GM18519 (cell line): ENCODE measurements at regions not wholly inside any gene's neighbourhood (a gene's known extent, or its start where the extent isn't known, plus 50 kb on each side); places are given as distances from the start of the nearest gene placed in this dataset.

Experiments
- ATAC-seq: cut with Tn5 transposase; IDR thresholded peaks from one replicate; pipeline ENCODE4 v1.9.1; 2021; ENCODE audit warnings: mild to moderate bottlenecking, moderate library complexity; ENCODE audit not compliant: unreplicated experiment, low FRiP score

- no peak for ATAC-seq
Measured at GRCh38 chr9:79264511-79265355, 307.0 kb upstream of the TLE4 start.

GRCh38 chr9:79266986-79267385, 304.8 kb upstream of the TLE4 start:
- ATAC-seq = no peak

- ATAC-seq = no peak
Measured at GRCh38 chr9:79268806-79269205, 303.0 kb upstream of the TLE4 start.

- ATAC-seq = no peak
Measured at GRCh38 chr9:79273311-79273710, 298.5 kb upstream of the TLE4 start.

GRCh38 chr9:79279356-79279755, 292.4 kb upstream of the TLE4 start:
- no peak for ATAC-seq

GRCh38 chr9:79280691-79281090, 291.1 kb upstream of the TLE4 start:
- no peak for ATAC-seq

GRCh38 chr9:79284081-79284480, 287.7 kb upstream of the TLE4 start:
- ATAC-seq = no peak

- no peak for ATAC-seq
Measured at GRCh38 chr9:79286992-79287707, 284.6 kb upstream of the TLE4 start.

- no peak for ATAC-seq
Measured at GRCh38 chr9:79287708-79288290, 284.0 kb upstream of the TLE4 start.

- ATAC-seq = no peak
Measured at GRCh38 chr9:79289856-79290255, 281.9 kb upstream of the TLE4 start.

- no peak for ATAC-seq
Measured at GRCh38 chr9:79292731-79293280, 279.0 kb upstream of the TLE4 start.

GRCh38 chr9:79300068-79300467, 271.7 kb upstream of the TLE4 start:
- no peak for ATAC-seq

GRCh38 chr9:79301085-79301484, 270.7 kb upstream of the TLE4 start:
- no peak for ATAC-seq

GRCh38 chr9:79301551-79302391, 270.0 kb upstream of the TLE4 start:
- no peak for ATAC-seq

- ATAC-seq = no peak
Measured at GRCh38 chr9:79302569-79302968, 269.2 kb upstream of the TLE4 start.

- ATAC-seq = no peak
Measured at GRCh38 chr9:79308012-79308411, 263.8 kb upstream of the TLE4 start.

- no peak for ATAC-seq
Measured at GRCh38 chr9:79312686-79313421, 258.9 kb upstream of the TLE4 start.

- no peak for ATAC-seq
Measured at GRCh38 chr9:79325501-79325900, 246.3 kb upstream of the TLE4 start.

- no peak for ATAC-seq
Measured at GRCh38 chr9:79329861-79330260, 241.9 kb upstream of the TLE4 start.

- ATAC-seq = no peak
Measured at GRCh38 chr9:79334001-79334400, 237.8 kb upstream of the TLE4 start.
